Loucy (cell line): ENCODE measurements at regions not wholly inside any gene's neighbourhood (a gene's known extent, or its start where the extent isn't known, plus 50 kb on each side); places are given as distances from the start of the nearest gene placed in this dataset.

ENCODE experiments used
- H2AFZ ChIP-seq: fragments of 200-600 bp; sonication (generic); 2 replicates; pipeline ENCODE4 v1.6.0; 2016; ENCODE audit warnings: antibody characterized with exemption, mild to moderate bottlenecking, low read length, moderate library complexity
- H3F3A ChIP-seq: fragments of 200-600 bp; 2 replicates; pipeline ENCODE4 v1.6.0; 2016; ENCODE audit warnings: antibody characterized with exemption, low read depth, mild to moderate bottlenecking
- H3K27me3 ChIP-seq: fragments of 200-600 bp; sonication (generic); 2 replicates; pipeline ENCODE4 v1.6.1; 2014; ENCODE audit warnings: low read length, mild to moderate bottlenecking; ENCODE audit not compliant: insufficient read depth, poor library complexity, severe bottlenecking
- H3K36me3 ChIP-seq: fragments of 200-600 bp; sonication (generic); 2 replicates; pipeline ENCODE4 v1.6.1; 2016; ENCODE audit warnings: low read length; ENCODE audit not compliant: insufficient read depth
- H3K4me1 ChIP-seq: fragments of 200-600 bp; sonication (generic); 2 replicates; pipeline ENCODE4 v1.5.1; 2014; ENCODE audit warnings: low read length, mild to moderate bottlenecking; ENCODE audit not compliant: insufficient read depth, poor library complexity, severe bottlenecking
- H3K4me2 ChIP-seq: fragments of 200-600 bp; sonication (generic); 2 replicates; pipeline ENCODE4 v1.6.0; 2014; ENCODE audit warnings: antibody characterized with exemption, low read length, low read depth, mild to moderate bottlenecking; ENCODE audit not compliant: poor library complexity, severe bottlenecking
- H3K4me3 ChIP-seq: fragments of 200-600 bp; sonication (generic); 2 replicates; pipeline ENCODE4 v1.5.1; 2014; ENCODE audit warnings: low read length, mild to moderate bottlenecking, mixed read lengths; ENCODE audit not compliant: poor library complexity, severe bottlenecking
- H3K79me2 ChIP-seq: fragments of 200-600 bp; sonication (generic); 2 replicates; pipeline ENCODE4 v1.6.1; 2014; ENCODE audit warnings: low read length; ENCODE audit not compliant: insufficient read depth
- H3K9ac ChIP-seq: fragments of 200-600 bp; sonication (generic); 2 replicates; pipeline ENCODE4 v1.6.0; 2014; ENCODE audit warnings: mild to moderate bottlenecking, low read depth, low read length, moderate library complexity; ENCODE audit not compliant: poor library complexity, severe bottlenecking
- H3K9me2 ChIP-seq: fragments of 200-600 bp; sonication (generic); replicated peaks from 2 replicates; pipeline ENCODE4 v1.6.1; 2016; ENCODE audit warnings: low read depth, low read length, mixed read lengths
- H3K9me3 ChIP-seq: fragments of 200-600 bp; sonication (generic); 2 replicates; pipeline ENCODE4 v1.6.1; 2014; ENCODE audit warnings: mild to moderate bottlenecking, antibody characterized with exemption, low read length, low read depth; ENCODE audit not compliant: insufficient read depth
- H4K20me1 ChIP-seq: fragments of 200-600 bp; sonication (generic); 2 replicates; pipeline ENCODE4 v1.6.0; 2014; ENCODE audit warnings: antibody characterized with exemption, low read length, mild to moderate bottlenecking; ENCODE audit not compliant: insufficient read depth, poor library complexity, severe bottlenecking
- EZH2phosphoT487 ChIP-seq: fragments of 200-600 bp; IDR thresholded peaks from 2 replicates; pipeline ENCODE4 v1.6.1; 2018; ENCODE audit warnings: antibody characterized with exemption, mild to moderate bottlenecking, moderate library complexity, borderline replicate concordance
- TF ChIP-seq, protein P1 (sequence below): fragments of 200-600 bp; sonication (generic); conservative IDR thresholded peaks from 2 replicates; pipeline ENCODE4 v1.5.1; 2014; ENCODE audit warnings: mild to moderate bottlenecking, antibody characterized with exemption, low read length

DNA sequence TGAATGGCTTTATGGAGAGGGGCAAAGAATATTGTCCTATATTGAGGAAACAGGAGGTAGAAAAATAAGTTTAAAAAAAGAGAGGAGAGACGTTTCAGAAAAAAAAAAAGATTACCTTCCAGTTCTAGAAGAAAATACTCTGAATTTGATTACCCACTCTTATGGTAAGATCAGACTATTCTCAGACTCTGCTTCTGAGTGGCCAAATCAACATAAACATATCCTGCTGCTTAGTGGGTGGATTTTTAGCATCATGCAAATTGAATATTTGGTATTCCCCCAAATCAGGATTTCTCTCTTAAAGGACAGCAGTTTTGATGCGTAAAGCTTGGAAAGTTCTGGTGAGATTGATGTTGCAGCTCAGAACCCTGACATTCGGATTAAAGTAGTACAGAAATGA is 946.6 kb downstream of the TFAP2A start:
- H3K27me3 ChIP-seq: no peaks in the 10 kb centered on the region
- no peak overlapping the region for H3K4me3 ChIP-seq
- no peaks in the 10 kb centered on the region for H3K36me3 ChIP-seq
- H2AFZ ChIP-seq: no peak overlapping the region
- TF ChIP-seq, protein P1, sequence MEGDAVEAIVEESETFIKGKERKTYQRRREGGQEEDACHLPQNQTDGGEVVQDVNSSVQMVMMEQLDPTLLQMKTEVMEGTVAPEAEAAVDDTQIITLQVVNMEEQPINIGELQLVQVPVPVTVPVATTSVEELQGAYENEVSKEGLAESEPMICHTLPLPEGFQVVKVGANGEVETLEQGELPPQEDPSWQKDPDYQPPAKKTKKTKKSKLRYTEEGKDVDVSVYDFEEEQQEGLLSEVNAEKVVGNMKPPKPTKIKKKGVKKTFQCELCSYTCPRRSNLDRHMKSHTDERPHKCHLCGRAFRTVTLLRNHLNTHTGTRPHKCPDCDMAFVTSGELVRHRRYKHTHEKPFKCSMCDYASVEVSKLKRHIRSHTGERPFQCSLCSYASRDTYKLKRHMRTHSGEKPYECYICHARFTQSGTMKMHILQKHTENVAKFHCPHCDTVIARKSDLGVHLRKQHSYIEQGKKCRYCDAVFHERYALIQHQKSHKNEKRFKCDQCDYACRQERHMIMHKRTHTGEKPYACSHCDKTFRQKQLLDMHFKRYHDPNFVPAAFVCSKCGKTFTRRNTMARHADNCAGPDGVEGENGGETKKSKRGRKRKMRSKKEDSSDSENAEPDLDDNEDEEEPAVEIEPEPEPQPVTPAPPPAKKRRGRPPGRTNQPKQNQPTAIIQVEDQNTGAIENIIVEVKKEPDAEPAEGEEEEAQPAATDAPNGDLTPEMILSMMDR: no peak
- no peak for TF ChIP-seq EZH2phosphoT487
- no peaks in the 10 kb centered on the region for H3K9me2 ChIP-seq
- no peaks in the 10 kb centered on the region for H3K79me2 ChIP-seq
- H3F3A ChIP-seq: no peaks in the 10 kb centered on the region
- H3K4me1 ChIP-seq: no peaks in the 10 kb centered on the region
- H4K20me1 ChIP-seq: no peaks in the 10 kb centered on the region
- no peak overlapping the region for H3K4me2 ChIP-seq
- no peaks in the 10 kb centered on the region for H3K9me3 ChIP-seq
- no peak overlapping the region for H3K9ac ChIP-seq

- Histone ChIP-seq H3K4me1 (no peaks in the 10 kb centered on the region), H3K27me3 (no peaks in the 10 kb centered on the region), H3K79me2 (no peaks in the 10 kb centered on the region), H3K4me3 (no peak overlapping the region), H3K9me2 (no peaks in the 10 kb centered on the region), H3F3A (no peaks in the 10 kb centered on the region), H4K20me1 (no peaks in the 10 kb centered on the region), H3K4me2 (no peak overlapping the region), H3K36me3 (no peaks in the 10 kb centered on the region), H3K9ac (no peak overlapping the region), H2AFZ (no peak overlapping the region), H3K9me3 (no peaks in the 10 kb centered on the region)
- no peak for TF ChIP-seq EZH2phosphoT487
- TF ChIP-seq, protein P1: no peak
Observed at GRCh38 chr6:9467741-9468140, 947.1 kb downstream of the TFAP2A start.

DNA sequence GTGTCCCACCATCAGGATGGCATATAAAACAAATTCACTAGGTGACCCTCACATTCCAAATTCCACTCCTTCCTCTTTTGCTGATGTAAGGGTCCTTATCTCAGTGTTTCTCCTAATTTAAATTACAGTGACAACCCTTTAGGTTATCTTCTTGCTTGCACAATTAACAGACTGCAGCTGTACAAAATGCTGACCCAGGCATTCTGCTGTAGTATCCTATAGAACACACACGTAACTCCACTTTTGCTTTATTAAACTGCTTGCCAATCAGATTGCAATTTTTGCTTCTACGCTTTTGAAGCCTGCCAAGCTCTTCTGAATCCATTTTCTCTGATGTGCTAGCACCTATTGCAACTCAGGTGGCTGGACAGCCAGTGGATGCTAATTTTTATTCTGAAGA is 950.3 kb downstream of the TFAP2A start:
- H3F3A ChIP-seq: no peaks in the 10 kb centered on the region
- H3K9me3 ChIP-seq: no peaks in the 10 kb centered on the region
- H3K9me2 ChIP-seq: no peaks in the 10 kb centered on the region
- no peak for TF ChIP-seq EZH2phosphoT487
- TF ChIP-seq, protein P1: no peak
- no peak overlapping the region for H3K4me3 ChIP-seq
- no peaks in the 10 kb centered on the region for H3K27me3 ChIP-seq
- H3K4me2 ChIP-seq: no peak overlapping the region
- no peaks in the 10 kb centered on the region for H3K36me3 ChIP-seq
- no peak overlapping the region for H3K9ac ChIP-seq
- no peak overlapping the region for H2AFZ ChIP-seq
- no peaks in the 10 kb centered on the region for H3K4me1 ChIP-seq
- no peaks in the 10 kb centered on the region for H3K79me2 ChIP-seq
- no peaks in the 10 kb centered on the region for H4K20me1 ChIP-seq
